ENCODE measurements at regions not wholly inside any gene's neighbourhood (a gene's known extent, or its start where the extent isn't known, plus 50 kb on each side); places are given as distances from the start of the nearest gene placed in this dataset.

- POLR2A ChIA-PET: no interaction called here
- no peak for TF ChIP-seq L3MBTL2 (conservative IDR thresholded peaks at IDR 0.05)
- no peak for TF ChIP-seq SUZ12 (IDR thresholded peaks at IDR 0.05)
- DNase-seq (ENCODE audit: extremely low spot score): no peak
- CTCF ChIA-PET: no interaction called here
Measured at GRCh38 chr18:40048253-40048652, 1906.8 kb upstream of the PIK3C3 start.

GRCh38 chr18:40046596-40046995 is 1908.4 kb upstream of the PIK3C3 start:
- CTCF ChIA-PET: interaction anchor here (0.7 kb wide), 1 partner anchor 54 kb away, joined by 4 read pairs; no protein-coding TSS in a partner anchor
- DNase-seq (ENCODE audit: extremely low spot score): no peak
- POLR2A ChIA-PET: no interaction called here
- no peak for TF ChIP-seq ZNF384 (IDR thresholded peaks at IDR 0.05)
- TF ChIP-seq SP1 (IDR thresholded peaks at IDR 0.05): no peak
- TF ChIP-seq FOXK2 (IDR thresholded peaks at IDR 0.05): no peak
- TF ChIP-seq ELF4 (IDR thresholded peaks at IDR 0.05): no peak
- no peak for TF ChIP-seq CTBP1 (IDR thresholded peaks at IDR 0.05; ENCODE audit: borderline replicate concordance)
- TF ChIP-seq NFRKB (IDR thresholded peaks at IDR 0.05): no peak
- no peak for TF ChIP-seq LEF1 (IDR thresholded peaks at IDR 0.05; ENCODE audit: borderline replicate concordance)
- no peak for TF ChIP-seq HDGF (IDR thresholded peaks at IDR 0.05; ENCODE audit: borderline replicate concordance)
- TF ChIP-seq L3MBTL2 (conservative IDR thresholded peaks at IDR 0.05): no peak
- no peak for TF ChIP-seq TARDBP (IDR thresholded peaks at IDR 0.05)
- no peak for TF ChIP-seq ARNT (IDR thresholded peaks at IDR 0.05)
- no peak for TF ChIP-seq FOXM1 (IDR thresholded peaks at IDR 0.05; ENCODE audit: borderline replicate concordance)
- no peak for TF ChIP-seq PKNOX1 (IDR thresholded peaks at IDR 0.05)
- TF ChIP-seq FOXA1 (IDR thresholded peaks at IDR 0.05): no peak
- TF ChIP-seq BHLHE40 (IDR thresholded peaks at IDR 0.05; ENCODE audit: borderline replicate concordance): no peak
- TF ChIP-seq SUZ12 (IDR thresholded peaks at IDR 0.05): no peak

- TF ChIP-seq SUZ12 (IDR thresholded peaks at IDR 0.05) (no peak), SP1 (IDR thresholded peaks at IDR 0.05) (no peak), FOXM1 (IDR thresholded peaks at IDR 0.05; ENCODE audit: borderline replicate concordance) (no peak)
- POLR2A ChIA-PET: no interaction called here
- CTCF ChIA-PET: interaction anchor here (0.7 kb wide), 1 partner anchor 373 kb away, joined by 3 read pairs; no protein-coding TSS in a partner anchor
- no peak for DNase-seq (ENCODE audit: extremely low spot score)
Measured at GRCh38 chr18:40041951-40042350, 1913.1 kb upstream of the PIK3C3 start.

- ChIA-PET POLR2A (no interaction called here), CTCF (no interaction called here)
- no peak for DNase-seq (ENCODE audit: extremely low spot score)
Measured at GRCh38 chr18:40040574-40040973, 1914.5 kb upstream of the PIK3C3 start.

GRCh38 chr18:40037356-40037755 is 1917.7 kb upstream of the PIK3C3 start:
- ChIA-PET CTCF (no interaction called here), POLR2A (no interaction called here)
- no peak for TF ChIP-seq HDGF (IDR thresholded peaks at IDR 0.05; ENCODE audit: borderline replicate concordance)
- TF ChIP-seq NFRKB (IDR thresholded peaks at IDR 0.05): no peak
- no peak for DNase-seq (ENCODE audit: extremely low spot score)

More at GRCh38 chr18:40040574-40040973, 1914.5 kb upstream of the PIK3C3 start:
- TF ChIP-seq TARDBP (IDR thresholded peaks at IDR 0.05): no peak
- no peak for TF ChIP-seq FOXM1 (IDR thresholded peaks at IDR 0.05; ENCODE audit: borderline replicate concordance)
- no peak for TF ChIP-seq ZNF384 (IDR thresholded peaks at IDR 0.05)
- TF ChIP-seq FOXK2 (IDR thresholded peaks at IDR 0.05): no peak
- TF ChIP-seq LEF1 (IDR thresholded peaks at IDR 0.05; ENCODE audit: borderline replicate concordance): no peak
- TF ChIP-seq CTBP1 (IDR thresholded peaks at IDR 0.05; ENCODE audit: borderline replicate concordance): no peak
- no peak for TF ChIP-seq BHLHE40 (IDR thresholded peaks at IDR 0.05; ENCODE audit: borderline replicate concordance)
- no peak for TF ChIP-seq ELF4 (IDR thresholded peaks at IDR 0.05)
- TF ChIP-seq FOXA1 (IDR thresholded peaks at IDR 0.05): no peak
- no peak for TF ChIP-seq NFRKB (IDR thresholded peaks at IDR 0.05)
- no peak for TF ChIP-seq ARNT (IDR thresholded peaks at IDR 0.05)
- TF ChIP-seq SP1 (IDR thresholded peaks at IDR 0.05): no peak
- TF ChIP-seq SUZ12 (IDR thresholded peaks at IDR 0.05): no peak
- no peak for TF ChIP-seq PKNOX1 (IDR thresholded peaks at IDR 0.05)
- TF ChIP-seq HDGF (IDR thresholded peaks at IDR 0.05; ENCODE audit: borderline replicate concordance): no peak
- no peak for TF ChIP-seq L3MBTL2 (conservative IDR thresholded peaks at IDR 0.05)

GRCh38 chr18:40036861-40037260 is 1918.2 kb upstream of the PIK3C3 start:
- POLR2A ChIA-PET: no interaction called here
- TF ChIP-seq HDGF (IDR thresholded peaks at IDR 0.05; ENCODE audit: borderline replicate concordance): no peak
- TF ChIP-seq FOXM1 (IDR thresholded peaks at IDR 0.05; ENCODE audit: borderline replicate concordance): no peak
- TF ChIP-seq FOXA1 (IDR thresholded peaks at IDR 0.05): no peak
- no peak for TF ChIP-seq NFRKB (IDR thresholded peaks at IDR 0.05)
- no peak for TF ChIP-seq PKNOX1 (IDR thresholded peaks at IDR 0.05)
- TF ChIP-seq ELF4 (IDR thresholded peaks at IDR 0.05): no peak
- TF ChIP-seq LEF1 (IDR thresholded peaks at IDR 0.05; ENCODE audit: borderline replicate concordance): no peak
- no peak for TF ChIP-seq ARNT (IDR thresholded peaks at IDR 0.05)
- no peak for TF ChIP-seq SUZ12 (IDR thresholded peaks at IDR 0.05)
- no peak for TF ChIP-seq BHLHE40 (IDR thresholded peaks at IDR 0.05; ENCODE audit: borderline replicate concordance)
- no peak for TF ChIP-seq TARDBP (IDR thresholded peaks at IDR 0.05)
- no peak for TF ChIP-seq L3MBTL2 (conservative IDR thresholded peaks at IDR 0.05)
- no peak for TF ChIP-seq SP1 (IDR thresholded peaks at IDR 0.05)
- no peak for DNase-seq (ENCODE audit: extremely low spot score)
- CTCF ChIA-PET: no interaction called here

- TF ChIP-seq TARDBP (IDR thresholded peaks at IDR 0.05) (no peak), ARNT (IDR thresholded peaks at IDR 0.05) (no peak), ZNF384 (IDR thresholded peaks at IDR 0.05) (peak; percentile 76), NFRKB (IDR thresholded peaks at IDR 0.05) (no peak), L3MBTL2 (conservative IDR thresholded peaks at IDR 0.05) (no peak), SUZ12 (IDR thresholded peaks at IDR 0.05) (no peak), ELF4 (IDR thresholded peaks at IDR 0.05) (no peak), HDGF (IDR thresholded peaks at IDR 0.05; ENCODE audit: borderline replicate concordance) (no peak)
- ChIA-PET CTCF (interaction anchor here (0.6 kb wide), 1 partner anchor 15 kb away, joined by 4 read pairs; no protein-coding TSS in a partner anchor), POLR2A (no interaction called here)
- no peak for DNase-seq (ENCODE audit: extremely low spot score)
Measured at GRCh38 chr18:40035966-40036365, 1919.1 kb upstream of the PIK3C3 start.

Measured in HEK293T (cell line).